SK-N-DZ (cell line): ENCODE measurements at regions not wholly inside any gene's neighbourhood (a gene's known extent, or its start where the extent isn't known, plus 50 kb on each side); places are given as distances from the start of the nearest gene placed in this dataset.
"Not testable (repeated sequence)": the region's sequence is repeated elsewhere in the genome, so short reads cannot be mapped to it uniquely, and the experiment has no call there.

Source experiments
- DNase-seq: peaks from one replicate; pipeline ENCODE4 v3.0.0-alpha.2; 2015; ENCODE audit warnings: low spot score

DNA sequence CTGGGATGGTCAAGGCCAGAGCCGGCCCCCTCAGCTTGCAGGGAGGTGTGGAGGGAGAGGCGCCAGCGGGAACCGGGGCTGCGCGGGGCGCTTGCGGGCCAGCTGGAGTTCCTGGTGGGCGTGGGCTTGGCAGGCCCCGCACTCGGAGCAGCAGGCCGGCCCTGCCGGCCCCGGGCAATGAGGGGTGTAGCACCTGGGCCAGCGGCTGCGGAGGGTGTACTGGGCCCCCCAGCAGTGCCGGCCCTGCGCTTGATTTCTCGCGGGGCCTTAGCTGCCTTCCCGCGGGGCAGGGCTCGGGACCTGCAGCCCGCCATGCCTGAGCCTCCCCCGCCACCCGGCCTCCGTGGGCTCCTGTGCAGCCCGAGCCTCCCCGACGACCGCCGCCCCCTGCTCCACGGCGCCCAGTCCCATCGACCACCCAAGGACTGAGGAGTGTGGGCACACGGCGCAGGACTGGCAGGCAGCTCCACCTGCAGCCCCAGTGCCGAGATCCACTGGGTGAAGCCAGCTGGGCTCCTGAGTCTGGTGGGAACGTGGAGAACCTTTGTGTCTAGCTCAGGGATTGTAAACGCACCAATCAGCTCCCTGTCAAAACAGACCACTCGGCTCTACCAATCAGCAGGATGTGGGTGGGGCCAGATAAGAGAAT, 489.3 kb upstream of the COBL start:
- not testable (repeated sequence) for DNase-seq

DNA sequence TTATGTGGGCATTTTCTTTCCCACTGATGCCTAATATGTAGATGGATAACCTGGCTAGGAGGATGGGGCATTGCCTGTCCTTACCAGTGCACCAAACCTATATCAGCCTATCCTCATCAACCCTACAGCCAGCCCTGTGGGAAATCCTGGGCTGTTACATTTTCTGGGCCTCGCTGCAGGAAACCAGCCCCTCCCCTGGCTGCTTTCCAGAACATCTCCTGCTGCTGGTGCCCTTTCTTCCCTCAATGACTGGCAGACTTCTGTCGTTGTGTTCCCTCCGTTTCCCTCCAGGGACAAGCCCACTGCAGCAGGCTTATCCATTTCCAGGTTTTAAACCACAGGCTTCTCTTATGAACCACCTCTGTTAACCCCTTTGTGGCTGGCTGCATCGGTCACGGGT, 486.1 kb upstream of the COBL start:
- DNase-seq = no peak

DNA sequence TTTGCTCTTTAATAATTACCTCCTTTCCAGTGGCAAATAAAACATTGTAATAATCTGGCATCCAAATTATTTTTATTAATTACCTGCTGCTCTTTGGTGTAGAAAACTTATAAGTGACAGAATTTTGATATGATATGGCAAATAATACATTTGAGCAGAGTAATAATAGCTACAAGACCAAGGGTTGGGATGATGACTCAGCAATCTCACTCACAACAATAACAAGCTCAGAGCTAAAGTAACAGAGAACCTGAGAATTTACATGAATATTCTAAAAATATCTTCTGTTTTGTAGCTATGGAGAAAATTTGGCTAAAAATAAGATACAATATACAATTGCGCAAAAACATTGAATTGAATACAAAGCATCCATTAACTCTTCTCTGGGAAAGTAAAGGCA, 480.8 kb upstream of the COBL start:
- DNase-seq = no peak

DNA sequence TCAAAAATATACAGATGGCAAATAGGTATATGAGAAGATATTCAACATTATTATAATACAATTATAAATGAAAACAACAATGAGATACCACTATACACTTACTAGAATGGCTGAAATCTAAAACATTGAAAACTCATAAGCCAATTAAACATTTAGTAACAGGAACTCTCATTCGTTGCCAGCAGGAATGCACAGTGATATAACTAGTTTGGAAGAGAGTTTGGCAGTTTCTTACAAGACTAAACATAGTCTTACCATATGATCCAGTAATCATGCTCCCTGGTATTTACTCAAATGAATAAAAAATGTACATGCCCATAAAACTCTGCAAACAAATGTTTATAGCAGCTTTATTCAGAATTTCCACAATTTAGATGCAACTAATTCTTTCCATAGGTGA, 476.2 kb upstream of the COBL start:
- no peak for DNase-seq

DNA sequence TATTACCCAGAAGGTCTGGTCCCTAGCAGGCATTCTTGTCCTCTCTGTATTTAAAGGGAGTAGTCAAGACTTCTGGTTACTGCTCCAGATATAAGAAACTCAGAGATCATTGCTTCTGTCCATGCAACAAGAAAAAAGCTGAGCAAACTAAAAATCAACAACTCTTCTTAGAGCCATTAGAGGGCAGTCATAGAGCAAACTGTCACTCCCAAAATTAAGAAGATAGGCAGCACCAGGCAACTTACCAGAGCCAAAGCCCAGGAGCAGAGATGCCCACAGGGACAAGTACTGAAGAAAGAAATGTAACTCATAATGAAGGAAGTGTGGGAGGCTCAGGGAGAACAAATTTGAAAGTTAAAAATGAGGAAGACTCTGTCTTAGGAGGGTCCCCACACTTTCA, 472.9 kb upstream of the COBL start:
- DNase-seq = peak; percentile 35

DNA sequence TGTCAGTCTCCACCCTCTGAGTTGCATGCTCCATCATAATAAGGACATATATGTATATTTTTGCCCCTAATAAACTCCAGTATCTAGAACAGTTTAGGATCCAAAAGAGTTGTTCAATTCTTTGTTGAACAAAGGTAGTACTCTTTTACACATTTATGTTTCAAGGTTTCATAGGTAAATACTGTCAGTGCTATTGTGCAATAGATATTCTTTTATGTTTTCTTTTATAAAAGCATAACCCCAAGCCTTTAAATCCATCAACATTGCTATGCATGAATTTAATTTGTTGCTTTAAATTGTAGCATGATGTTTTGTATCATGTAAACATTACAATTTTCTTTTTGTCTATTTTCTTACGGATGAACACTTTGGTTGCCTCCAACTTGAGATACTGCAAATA, 469.7 kb upstream of the COBL start:
- DNase-seq = no peak

DNA sequence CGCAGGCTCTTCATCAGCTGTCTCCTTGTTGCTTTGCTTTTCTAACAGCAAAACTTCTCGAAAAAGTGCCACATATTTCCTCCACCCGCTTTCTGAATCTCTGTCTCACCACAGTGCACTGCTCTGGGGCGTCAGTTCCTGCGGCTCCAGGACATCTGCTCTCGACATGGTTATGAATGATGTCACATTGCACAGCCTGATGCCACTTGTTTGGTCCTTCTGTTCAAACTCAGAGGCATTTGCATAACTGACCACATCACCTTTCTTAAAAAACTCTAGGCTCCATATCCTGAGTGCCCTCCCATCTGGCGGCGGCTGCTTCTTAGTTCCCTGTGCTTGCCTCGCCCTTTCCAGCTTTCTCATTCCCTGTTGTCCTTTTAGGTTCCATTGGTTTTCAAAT, 469.3 kb upstream of the COBL start:
- no peak for DNase-seq

DNA sequence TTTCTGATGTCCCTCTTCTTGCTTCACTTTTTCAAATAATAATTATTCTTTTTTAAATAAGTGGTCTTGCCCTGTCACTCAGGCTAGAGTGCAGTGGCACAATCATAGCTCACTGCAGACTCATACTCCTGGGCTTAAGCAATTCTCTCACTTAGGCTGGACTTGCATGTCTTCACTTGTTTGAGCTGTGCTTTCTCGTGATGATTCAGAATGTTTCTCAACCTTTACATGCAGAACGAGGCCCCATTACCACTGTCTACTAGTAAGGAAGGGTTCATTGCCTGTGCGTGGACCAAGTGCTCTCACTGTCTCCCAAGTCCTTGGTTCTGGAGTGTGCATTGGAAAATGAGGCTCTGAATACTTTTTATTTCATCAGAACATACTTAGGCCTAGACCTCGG, 468.6 kb upstream of the COBL start:
- no peak for DNase-seq

DNA sequence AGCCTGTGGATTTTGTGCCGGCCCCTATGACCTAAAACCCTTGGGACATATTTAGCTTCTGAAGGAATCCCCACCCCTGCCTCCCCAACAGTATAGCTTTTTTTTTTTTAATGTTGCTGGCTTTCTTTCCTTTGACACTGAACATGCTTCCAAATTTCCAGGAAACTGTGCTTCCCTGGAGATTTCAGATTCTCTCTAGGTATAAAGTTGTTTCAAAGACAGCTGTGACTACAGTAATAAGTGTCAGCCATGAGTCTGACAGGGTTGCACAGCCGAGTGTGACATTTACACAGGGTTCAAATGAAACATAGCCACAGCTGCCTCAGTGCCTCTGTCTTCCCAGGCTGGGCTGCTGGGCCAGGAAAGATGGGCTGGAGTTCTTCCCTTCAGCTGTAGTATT, 466.6 kb upstream of the COBL start:
- no peak for DNase-seq

DNA sequence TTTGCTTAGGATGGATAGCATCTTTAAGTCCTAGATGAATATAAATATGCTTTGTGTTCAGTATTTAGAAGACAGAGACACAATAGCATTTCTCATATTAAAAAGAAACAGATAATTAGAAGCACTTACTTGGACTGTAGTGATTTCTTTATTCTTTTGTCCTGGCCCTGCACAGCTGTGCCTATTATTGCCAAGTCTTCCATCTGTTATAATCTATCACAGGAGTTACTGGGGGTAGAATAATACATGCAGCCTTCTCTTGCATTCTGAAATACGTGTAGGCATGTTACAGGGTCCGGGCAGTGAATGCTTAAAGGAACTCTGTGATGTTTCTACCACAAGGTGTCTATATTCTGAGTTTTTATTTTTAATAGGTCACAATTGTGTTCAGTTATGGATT, 461.5 kb upstream of the COBL start:
- DNase-seq = no peak

DNA sequence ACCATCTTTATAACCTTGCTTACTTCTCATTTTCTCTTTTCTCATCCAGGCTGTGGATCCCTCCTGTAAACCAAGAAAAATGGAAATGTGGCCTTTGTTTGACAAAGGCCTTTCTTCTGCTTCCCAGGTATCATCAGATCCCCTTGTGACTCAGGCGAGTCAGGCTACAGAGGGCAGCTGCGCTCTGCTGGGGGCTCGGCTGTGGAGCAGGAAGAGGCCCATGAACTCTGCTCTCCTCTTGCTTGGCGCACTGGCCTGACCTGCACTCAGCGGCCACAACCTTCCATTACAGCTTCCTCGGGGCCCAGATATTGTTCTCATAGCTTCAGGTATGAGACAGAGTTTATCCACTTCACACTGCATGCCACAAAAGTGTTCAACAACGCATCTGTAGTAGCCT, 457.6 kb upstream of the COBL start:
- DNase-seq = no peak

DNA sequence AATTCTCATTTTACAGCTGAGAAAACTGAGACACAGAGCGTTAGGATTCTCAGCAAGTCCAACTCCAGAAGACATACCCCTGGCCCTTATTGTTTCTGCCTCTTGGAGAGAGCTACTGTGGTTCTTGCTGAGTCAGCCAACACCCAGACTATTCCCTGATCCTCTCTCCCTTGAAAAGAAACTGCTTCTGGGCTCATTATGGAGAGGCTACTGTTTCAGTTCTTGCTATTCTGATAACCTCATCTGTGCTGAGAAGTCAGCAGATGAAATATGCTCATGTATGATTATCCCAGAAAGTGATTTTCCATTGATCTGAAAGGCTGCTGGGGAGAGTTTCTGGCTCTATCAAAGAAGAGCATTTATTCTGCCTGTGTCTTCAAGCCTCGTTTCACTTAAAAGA, 455.6 kb upstream of the COBL start:
- DNase-seq = no peak

DNA sequence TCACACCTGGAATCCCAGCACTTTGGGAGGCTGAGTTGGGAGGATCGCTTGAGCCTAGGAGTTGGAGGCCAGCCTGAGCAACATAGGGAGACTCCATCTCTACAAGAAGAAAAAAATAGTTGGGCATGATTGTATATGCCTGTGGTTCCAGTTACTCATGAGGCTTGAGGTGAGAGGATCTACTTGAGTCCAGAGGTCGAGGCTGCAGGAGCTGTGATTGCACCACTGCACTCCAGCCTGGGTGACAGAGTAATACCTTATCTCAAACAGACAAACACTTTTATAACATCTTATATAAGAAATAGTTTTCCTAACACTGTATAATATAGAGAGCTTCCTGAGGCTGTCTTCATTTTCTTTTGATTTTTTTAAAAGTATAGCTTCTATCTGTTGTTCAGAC, 448.4 kb upstream of the COBL start:
- no peak for DNase-seq

DNA sequence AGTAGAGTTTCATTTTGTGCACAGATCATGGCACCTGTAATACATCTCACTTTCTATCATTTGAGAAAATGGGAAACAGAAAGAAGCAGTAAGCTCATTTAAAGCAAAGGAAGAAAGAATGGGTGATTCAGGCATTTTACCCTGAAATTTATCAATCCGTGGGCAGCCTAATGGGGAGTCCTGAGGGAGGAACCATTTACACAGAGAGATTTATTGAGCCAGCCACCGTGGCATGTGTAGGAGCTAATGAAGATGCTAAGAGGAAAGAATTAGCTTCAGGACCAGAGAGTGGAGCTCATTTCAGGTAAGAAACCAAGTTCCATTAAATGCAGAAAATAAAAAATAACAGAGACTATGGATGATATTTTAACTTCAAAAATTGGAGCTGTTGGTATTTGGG, 443.4 kb upstream of the COBL start:
- DNase-seq = no peak

DNA sequence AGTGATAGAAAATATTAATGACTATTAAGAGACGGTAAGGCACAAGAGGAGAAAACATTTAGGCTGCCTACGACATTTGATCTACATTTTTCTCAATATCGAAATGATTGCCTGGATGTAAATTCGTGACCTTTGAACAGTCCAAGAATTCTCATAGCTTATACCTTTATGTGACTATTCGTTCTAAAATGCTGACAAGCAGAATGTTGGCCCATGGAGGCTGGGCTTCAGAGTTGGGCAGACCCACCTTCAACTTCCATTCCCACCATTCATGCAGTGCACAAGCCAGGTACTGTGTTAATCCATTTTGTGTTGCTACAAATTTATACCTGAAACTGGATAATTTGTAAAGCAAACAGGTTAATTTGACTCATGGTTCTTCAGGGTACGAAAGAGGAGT, 441.4 kb upstream of the COBL start:
- no peak for DNase-seq

DNA sequence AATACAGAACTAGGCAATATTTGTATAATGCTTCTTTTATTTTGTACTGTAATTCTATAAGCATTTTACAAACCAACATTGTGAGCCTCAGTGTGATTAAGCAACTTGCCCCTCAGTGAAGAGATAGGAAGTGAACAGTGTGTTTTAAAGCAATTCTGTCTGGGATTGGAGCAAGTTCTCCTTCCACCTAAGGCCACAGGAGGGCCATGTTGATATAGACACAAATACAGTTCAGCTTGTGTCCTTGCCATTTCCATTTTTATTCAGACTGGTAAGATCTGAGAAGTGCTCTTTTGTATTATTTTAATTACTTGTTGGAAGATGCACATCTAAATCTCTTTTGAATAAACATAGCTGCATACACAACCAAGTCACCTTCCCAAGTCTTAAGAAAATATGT, 416.3 kb upstream of the COBL start:
- no peak for DNase-seq

DNA sequence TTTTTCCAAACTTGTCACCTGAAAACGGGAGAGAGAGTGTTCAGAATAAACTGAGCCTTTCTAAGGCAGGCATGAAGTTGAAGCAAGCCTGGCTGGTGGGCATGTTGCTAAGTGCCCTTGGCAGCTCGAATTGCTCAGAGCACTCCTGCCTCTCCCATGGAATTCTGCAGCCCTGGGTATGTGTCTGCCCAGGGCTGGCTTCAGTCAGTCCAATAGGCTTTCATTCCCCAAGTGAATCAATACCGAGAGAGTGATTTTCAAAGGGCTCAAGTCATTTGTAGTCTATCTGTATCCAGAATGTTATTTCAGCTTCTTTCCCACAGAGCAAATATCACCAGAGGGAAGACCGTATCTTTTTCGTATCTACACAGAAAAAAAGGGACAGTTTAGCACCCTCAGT, 415.5 kb upstream of the COBL start:
- no peak for DNase-seq

DNA sequence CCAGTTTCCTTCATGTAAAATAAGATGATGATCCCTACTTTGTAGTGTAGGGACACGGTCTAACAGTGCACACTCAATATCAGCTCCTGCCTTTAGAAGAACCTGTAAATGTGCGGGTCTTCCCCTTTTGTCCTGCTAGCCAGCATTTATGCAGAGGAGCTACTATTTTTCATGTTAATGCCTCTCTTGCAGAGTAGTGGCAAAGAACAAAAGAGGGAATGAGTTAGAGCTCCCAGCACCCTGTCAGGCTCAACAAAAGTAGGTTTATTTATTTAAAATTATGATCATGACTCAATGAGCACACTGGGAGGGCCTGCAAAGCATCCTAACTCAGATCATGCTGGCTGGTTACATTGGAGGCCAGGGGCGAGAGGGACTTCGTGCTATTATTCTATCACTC, 414.5 kb upstream of the COBL start:
- no peak for DNase-seq

DNA sequence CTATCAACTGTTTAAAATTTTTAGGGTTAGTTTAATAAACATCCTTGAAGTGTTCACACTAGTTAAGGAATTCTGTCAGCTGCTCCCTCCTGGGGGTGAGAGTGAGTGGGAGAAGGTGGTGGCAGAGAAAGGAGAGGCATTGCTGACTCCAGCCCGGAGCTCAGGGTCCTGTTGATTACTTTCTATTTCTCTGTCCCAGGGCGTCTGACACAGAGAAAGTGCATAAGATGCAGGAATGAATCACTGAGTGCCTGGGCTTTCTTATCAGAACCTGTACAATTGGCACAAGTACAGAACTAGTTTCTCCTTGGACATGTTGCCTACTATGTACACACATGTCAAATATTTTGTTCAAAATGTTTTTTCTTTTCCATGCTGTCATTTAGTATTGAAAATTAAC, 410.8 kb upstream of the COBL start:
- no peak for DNase-seq

DNA sequence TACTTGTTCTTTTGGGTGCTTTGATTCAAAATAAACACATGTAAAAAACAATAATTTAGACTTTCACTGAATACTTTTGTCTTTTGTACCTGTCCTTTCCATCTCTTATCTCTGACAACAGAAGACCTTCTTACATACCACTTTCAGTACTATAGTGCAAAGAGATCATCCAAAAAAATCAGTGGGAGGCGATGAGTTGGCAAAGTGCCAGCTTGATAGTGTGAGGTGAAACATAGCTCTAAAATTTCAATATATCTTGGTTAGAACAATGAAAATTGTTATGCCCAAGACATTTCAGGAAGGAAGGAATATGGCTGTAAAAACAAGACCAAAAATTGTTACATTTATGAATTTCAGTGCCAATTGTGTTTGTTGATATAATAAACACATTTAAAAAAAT, 390.2 kb upstream of the COBL start:
- DNase-seq = no peak

DNA sequence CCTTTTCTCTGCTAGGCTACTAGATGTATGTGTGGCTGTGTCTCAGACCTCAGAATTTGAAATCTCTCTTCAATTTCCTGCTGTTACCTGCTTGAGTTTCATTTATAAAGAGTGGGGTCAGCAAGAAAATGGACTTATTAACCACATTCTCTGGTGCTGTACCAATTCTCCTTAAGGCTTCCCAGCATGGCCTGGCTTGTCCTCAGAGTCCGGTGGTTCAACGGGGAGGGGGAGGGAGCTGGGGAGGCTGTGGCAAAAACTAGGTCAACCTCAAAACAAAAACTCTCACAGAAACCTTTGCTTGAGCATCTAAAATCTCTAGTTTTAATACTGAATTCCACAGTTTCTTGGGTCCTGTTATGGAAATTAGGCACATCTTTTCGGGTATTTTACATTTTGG, 389.1 kb upstream of the COBL start:
- DNase-seq = no peak

DNA sequence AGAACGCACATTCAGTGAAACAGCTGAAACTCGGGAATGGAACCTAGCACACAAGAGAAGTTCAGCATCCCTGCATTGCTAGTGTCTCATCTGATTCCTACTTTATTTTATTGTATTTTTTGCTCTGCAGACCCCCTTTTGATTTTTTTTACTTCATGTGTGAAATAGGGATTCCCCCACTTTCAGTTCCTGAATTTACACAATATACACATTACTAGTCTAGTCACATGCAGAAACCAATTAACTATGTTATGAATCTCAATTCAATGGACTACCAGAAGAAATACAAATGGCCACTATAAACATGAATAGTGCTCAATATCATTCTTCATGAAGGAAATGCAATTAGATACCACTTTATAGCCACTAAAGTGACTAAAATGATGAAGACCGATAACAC, 386.1 kb upstream of the COBL start:
- no peak for DNase-seq

DNA sequence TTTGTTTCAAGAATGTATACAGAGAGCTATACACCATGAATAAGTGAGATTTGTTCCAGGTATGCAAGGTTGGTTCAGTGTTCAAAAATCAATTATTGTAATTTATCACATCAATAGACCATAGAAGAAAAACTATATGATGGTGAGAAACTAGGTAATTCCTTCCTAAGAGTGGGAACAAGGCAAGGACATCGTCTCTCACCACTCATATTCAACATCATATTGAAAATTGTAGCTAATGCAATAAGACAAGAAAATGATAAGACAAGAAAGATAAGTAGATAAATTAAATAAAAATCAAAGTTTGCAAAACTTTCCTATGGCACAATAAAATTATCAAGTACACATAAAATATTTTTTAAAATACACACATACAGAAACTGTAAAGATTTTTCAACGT, 385.3 kb upstream of the COBL start:
- no peak for DNase-seq

DNA sequence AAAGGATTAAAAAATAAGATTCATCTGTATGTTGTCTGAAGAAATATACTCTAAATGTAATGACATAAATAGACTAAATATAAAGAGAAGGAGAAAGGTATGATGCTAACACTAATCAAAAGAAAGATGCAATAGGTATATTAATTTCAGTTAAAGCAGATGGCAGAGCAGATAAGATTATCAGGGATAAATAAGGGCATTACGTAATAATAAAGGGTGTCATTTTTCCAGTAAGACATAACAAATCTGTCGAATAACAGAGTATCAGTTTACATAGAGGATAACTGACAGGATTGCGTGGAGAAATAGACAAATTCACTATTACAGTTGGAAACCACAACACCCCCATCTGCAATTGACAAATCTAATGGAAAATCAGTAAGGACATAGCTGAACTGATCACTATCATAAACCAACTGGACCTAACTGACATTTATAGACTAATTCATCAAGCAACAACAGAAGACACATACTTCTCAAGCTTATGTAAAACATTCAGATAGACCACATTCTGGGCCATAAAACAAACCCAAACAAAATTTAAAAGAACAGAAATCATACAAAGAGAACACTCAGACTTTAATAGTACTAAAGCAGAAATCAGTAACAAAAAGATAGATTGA, 384.1 kb upstream of the COBL start:
- peak; percentile 15 for DNase-seq
